HCT116 (cell line): ENCODE measurements at regions not wholly inside any gene's neighbourhood (a gene's known extent, or its start where the extent isn't known, plus 50 kb on each side); places are given as distances from the start of the nearest gene placed in this dataset.

Experiments
- ATAC-seq: fragments of 200-7000 bp; cut with Tn5 transposase; 2 replicates; pipeline ENCODE4 v1.9.1; 2020; ENCODE audit warnings: mild to moderate bottlenecking, moderate library complexity
- BruUV-seq: library from RNA; stranded (reverse); fragments of 400-500 nt; replicated peaks from 2 replicates; lab custom pipeline; 2021; lab: Mats Ljungman, UMichigan
- CTCF ChIA-PET: fragments of 300-600 bp; sonication (Branson Sonifier 250); formaldehyde crosslinking; loops from one replicate; lab custom pipeline; 2021; ENCODE audit warnings: antibody characterized with exemption; lab: Charles Lee
- POLR2A ChIA-PET: fragments of 300-600, 350-600 bp; sonication (Branson Sonifier 250); formaldehyde crosslinking; loops from one replicate; lab custom pipeline; 2021; ENCODE audit warnings: antibody characterized with exemption; lab: Charles Lee
- RAD21 ChIA-PET, 2 experiments: fragments of 300-600 bp; sonication (Branson Sonifier 250); formaldehyde crosslinking; loops; one replicate each; lab custom pipeline; 2023; ENCODE audit warnings: low total read pairs in 2 of 2; ENCODE audit not compliant: uncharacterized antibody in 2 of 2, unreplicated experiment in 2 of 2, low non-redundant PET in 1 of 2; lab: Charles Lee
- DNase-seq: peaks from one replicate; pipeline ENCODE4 v3.0.0-alpha.2; 2010; ENCODE audit warnings: low read depth, low spot score
- H2AFZ ChIP-seq: fragments of 200-600 bp; shearing (Covaris generic), sonication (generic); 2 replicates; pipeline ENCODE4 v1.6.1; 2017; ENCODE audit warnings: low read depth, mixed run types, mixed read lengths, antibody characterized with exemption, low read length; ENCODE audit not compliant: poor library complexity, severe bottlenecking
- H3K27ac ChIP-seq: 2 replicates; pipeline ENCODE4 v1.5.1; 2012; ENCODE audit warnings: low read depth, low read length
- H3K27me3 ChIP-seq: fragments of 200-600 bp; sonication (generic); 2 replicates; pipeline ENCODE4 v1.6.1; 2016; ENCODE audit warnings: mixed run types, low read length, mixed read lengths; ENCODE audit not compliant: insufficient read depth
- H3K36me3 ChIP-seq, 2 experiments: fragments of 200-500 bp in 1 of 2; fragments of 200-600 bp in 1 of 2; sonication (Bioruptor generic) in 1 of 2; sonication (generic) in 1 of 2; 2 replicates each; pipeline versions ENCODE4 v1.5.1 to v1.6.1; 2014 to 2016; ENCODE audit warnings: low read length in 2 of 2, inconsistent platforms in 1 of 2, mixed read lengths in 1 of 2, mixed run types in 1 of 2; ENCODE audit not compliant: insufficient read depth in 2 of 2, control insufficient read depth in 1 of 2
- H3K4me1 ChIP-seq, 2 experiments: fragments of 200-600 bp in 1 of 2; sonication (generic) in 1 of 2; 2 replicates each; pipeline versions ENCODE4 v1.5.1 to v1.6.1; 2012 to 2017; ENCODE audit warnings: low read length in 2 of 2, inconsistent platforms in 1 of 2, mild to moderate bottlenecking in 1 of 2, mixed read lengths in 1 of 2, mixed run types in 1 of 2, moderate library complexity in 1 of 2; ENCODE audit not compliant: insufficient read depth in 2 of 2, control insufficient read depth in 1 of 2
- H3K4me2 ChIP-seq: fragments of 200-600 bp; sonication (generic); 2 replicates; pipeline ENCODE4 v1.6.1; 2017; ENCODE audit warnings: mixed run types, low read length, mixed read lengths
- H3K4me3 ChIP-seq, 2 experiments: fragments of 200-600 bp in 1 of 2; sonication (generic) in 1 of 2; replicated peaks in 1 of 2; 2 replicates each; pipeline ENCODE4 v1.5.1; 2011 to 2016; ENCODE audit warnings: low read length in 2 of 2, control low read depth in 1 of 2, low read depth in 1 of 2, mild to moderate bottlenecking in 1 of 2, mixed read lengths in 1 of 2, mixed run types in 1 of 2
- H3K79me2 ChIP-seq: fragments of 200-600 bp; sonication (generic); 2 replicates; pipeline ENCODE4 v1.6.1; 2017; ENCODE audit warnings: mild to moderate bottlenecking, mixed run types, low read length, moderate library complexity, mixed read lengths; ENCODE audit not compliant: insufficient read depth
- H3K9ac ChIP-seq: fragments of 200-600 bp; sonication (generic); 2 replicates; pipeline ENCODE4 v1.6.1; 2016; ENCODE audit warnings: low read length, mixed read lengths
- H3K9me2 ChIP-seq: fragments of 200-600 bp; sonication (generic), shearing (Covaris generic); 2 replicates; pipeline ENCODE4 v1.6.1; 2017; ENCODE audit warnings: mixed run types, mild to moderate bottlenecking, moderate library complexity; ENCODE audit not compliant: insufficient read depth
- H3K9me3 ChIP-seq, 2 experiments: fragments of 200-500 bp in 1 of 2; fragments of 200-600 bp in 1 of 2; sonication (Bioruptor generic) in 1 of 2; sonication (generic) in 1 of 2; 2 replicates each; pipeline ENCODE4 v1.6.1; 2014 to 2017; ENCODE audit warnings: low read length in 2 of 2, mixed read lengths in 2 of 2, inconsistent platforms in 1 of 2, low read depth in 1 of 2, mild to moderate bottlenecking in 1 of 2, mixed run types in 1 of 2, moderate library complexity in 1 of 2; ENCODE audit not compliant: control insufficient read depth in 1 of 2, insufficient read depth in 1 of 2
- H4K20me1 ChIP-seq: fragments of 200-600 bp; sonication (generic), shearing (Covaris generic); 2 replicates; pipeline ENCODE4 v1.6.1; 2017; ENCODE audit warnings: mixed run types, mild to moderate bottlenecking, moderate library complexity; ENCODE audit not compliant: insufficient read depth
- ATF3 ChIP-seq: IDR thresholded peaks from 2 replicates; pipeline ENCODE4 v1.6.1; 2012
- CBX3 ChIP-seq: IDR thresholded peaks from 2 replicates; pipeline ENCODE4 v1.6.1; 2012; ENCODE audit warnings: low read depth
- ELF1 ChIP-seq: IDR thresholded peaks from 2 replicates; pipeline ENCODE4 v1.6.1; 2012; ENCODE audit warnings: low read depth, borderline replicate concordance
- FOSL1 ChIP-seq: IDR thresholded peaks from 2 replicates; pipeline ENCODE4 v1.6.1; 2012; ENCODE audit warnings: low read depth
- JUND ChIP-seq: IDR thresholded peaks from 2 replicates; pipeline ENCODE4 v1.6.1; 2012
- SIN3A ChIP-seq: IDR thresholded peaks from 2 replicates; pipeline ENCODE4 v1.6.1; 2012; ENCODE audit warnings: low read depth
- TCF7L2 ChIP-seq: IDR thresholded peaks from 2 replicates; pipeline ENCODE4 v1.7.0; 2011; ENCODE audit warnings: borderline replicate concordance, inconsistent platforms; ENCODE audit not compliant: insufficient read depth, insufficient read length; ENCODE audit errors: extremely low read depth
- ZBTB33 ChIP-seq: IDR thresholded peaks from 2 replicates; pipeline ENCODE4 v1.6.1; 2011; ENCODE audit warnings: mild to moderate bottlenecking, low read length, moderate library complexity; ENCODE audit not compliant: insufficient replicate concordance; ENCODE audit errors: extremely low read depth
- ZFX ChIP-seq: fragments of 450-650 bp; IDR thresholded peaks from 2 replicates; pipeline ENCODE4 v1.6.1; 2017
- ZNF274 ChIP-seq: fragments of 200-500 bp; sonication (Bioruptor generic); IDR thresholded peaks from 2 replicates; pipeline ENCODE4 v1.6.1; 2014; ENCODE audit warnings: mild to moderate bottlenecking, low read depth, low read length, inconsistent platforms
- intact Hi-C: fragments of 100-400 bp; cut with micrococcal nuclease; formaldehyde crosslinking; loops from 2 replicates; pipeline ENCODE4 v1.10.0; 2022

DNA sequence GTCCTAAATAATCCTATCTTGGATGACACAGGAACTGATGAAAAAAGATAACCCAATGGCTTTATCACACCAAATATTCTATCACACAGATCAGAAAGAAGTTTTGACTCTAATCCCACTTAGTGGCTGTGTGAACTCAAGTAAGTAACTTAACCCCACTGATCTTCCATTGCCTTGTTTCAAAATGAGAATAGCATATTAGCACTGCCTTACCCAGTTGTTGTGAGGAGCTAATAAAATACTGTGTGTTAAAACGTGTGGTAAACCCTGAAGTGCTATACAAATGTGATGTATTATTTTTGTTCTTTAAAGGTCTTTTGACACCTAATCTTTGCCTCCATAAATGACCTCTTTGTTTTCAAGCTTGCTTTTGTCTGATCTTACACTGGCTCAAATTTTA is 60.9 kb upstream of the ARID2 start:
- ATAC-seq = no peak
- Histone ChIP-seq H3K79me2 (no peaks in the 10 kb centered on the region), H3K4me1 (no peaks in the 10 kb centered on the region), H3K27me3 (no peaks in the 10 kb centered on the region), H2AFZ (no peak overlapping the region), H3K9me3 (no peaks in the 10 kb centered on the region), H3K9ac (no peak overlapping the region), H3K4me3 (no peak overlapping the region), H4K20me1 (no peaks in the 10 kb centered on the region), H3K4me2 (no peak overlapping the region), H3K27ac (no peak overlapping the region), H3K36me3 (no peaks in the 10 kb centered on the region), H3K9me2 (no peaks in the 10 kb centered on the region)
- POLR2A ChIA-PET = no interaction called here
- no TSS peak for BruUV-seq
- intact Hi-C loops = no loop called here
- no peak for DNase-seq
- RAD21 ChIA-PET = no interaction called here
- CTCF ChIA-PET = no interaction called here
- no peak for TF ChIP-seq FOSL1
- no peak for TF ChIP-seq TCF7L2
- no peak for TF ChIP-seq JUND
- TF ChIP-seq ZFX = no peak
- no peak for TF ChIP-seq ZNF274
- TF ChIP-seq ZBTB33 = no peak
- no peak for TF ChIP-seq ATF3
- no peak for TF ChIP-seq ELF1
- TF ChIP-seq SIN3A = no peak
- no peak for TF ChIP-seq CBX3
